MCF 10A (cell line): ENCODE measurements at regions not wholly inside any gene's neighbourhood (a gene's known extent, or its start where the extent isn't known, plus 50 kb on each side); places are given as distances from the start of the nearest gene placed in this dataset.

Source experiments
- BruUV-seq: library from RNA; stranded (reverse); fragments of 400-500 nt; replicated peaks from 2 replicates; lab custom pipeline; 2021; lab: Mats Ljungman, UMichigan
- CTCF ChIA-PET: fragments of 300-600 bp; sonication (Branson Sonifier 250); formaldehyde crosslinking; extraction: SDS; loops from one replicate; lab custom pipeline; 2021; ENCODE audit warnings: antibody characterized with exemption, inconsistent platforms; lab: Yijun Ruan, JAX
- POLR2A ChIA-PET: fragments of 300-600, 350-650 bp; sonication (Branson Sonifier 250); formaldehyde crosslinking; extraction: SDS; loops from one replicate; lab custom pipeline; 2020; ENCODE audit warnings: antibody characterized with exemption, inconsistent platforms; lab: Yijun Ruan, JAX
- DNase-seq: peaks from one replicate; pipeline ENCODE4 v3.0.0-alpha.2; 2018; ENCODE audit not compliant: unreplicated experiment
- H3K27ac Mint-ChIP-seq: one replicate; pipeline ENCODE4 v1.8.0; 2022; ENCODE audit warnings: mild to moderate bottlenecking, low read depth, mixed read lengths; ENCODE audit not compliant: unreplicated experiment
- H3K27me3 Mint-ChIP-seq: one replicate; pipeline ENCODE4 v1.8.0; 2022; ENCODE audit warnings: mixed read lengths; ENCODE audit not compliant: insufficient read depth, unreplicated experiment
- H3K36me3 Mint-ChIP-seq: one replicate; pipeline ENCODE4 v1.8.0; 2022; ENCODE audit warnings: mild to moderate bottlenecking, moderate library complexity, mixed read lengths; ENCODE audit not compliant: insufficient read depth, unreplicated experiment
- H3K4me1 Mint-ChIP-seq: one replicate; pipeline ENCODE4 v1.8.0; 2022; ENCODE audit warnings: mixed read lengths; ENCODE audit not compliant: insufficient read depth, unreplicated experiment
- H3K4me3 Mint-ChIP-seq: one replicate; pipeline ENCODE4 v1.8.0; 2022; ENCODE audit warnings: mild to moderate bottlenecking, moderate library complexity, mixed read lengths; ENCODE audit not compliant: unreplicated experiment
- H3K9me3 Mint-ChIP-seq: one replicate; pipeline ENCODE4 v1.8.0; 2022; ENCODE audit warnings: mixed read lengths; ENCODE audit not compliant: unreplicated experiment
- intact Hi-C: fragments of 100-400 bp; cut with micrococcal nuclease; formaldehyde crosslinking; loops from 2 replicates; pipeline ENCODE4 v1.14.1; 2022
- TF ChIP-seq, protein P1 (sequence below): fragments of 200-600 bp; IDR thresholded peaks from one replicate; pipeline ENCODE4 v1.8.0; 2022; ENCODE audit warnings: antibody characterized with exemption, mild to moderate bottlenecking; ENCODE audit not compliant: unreplicated experiment

DNA sequence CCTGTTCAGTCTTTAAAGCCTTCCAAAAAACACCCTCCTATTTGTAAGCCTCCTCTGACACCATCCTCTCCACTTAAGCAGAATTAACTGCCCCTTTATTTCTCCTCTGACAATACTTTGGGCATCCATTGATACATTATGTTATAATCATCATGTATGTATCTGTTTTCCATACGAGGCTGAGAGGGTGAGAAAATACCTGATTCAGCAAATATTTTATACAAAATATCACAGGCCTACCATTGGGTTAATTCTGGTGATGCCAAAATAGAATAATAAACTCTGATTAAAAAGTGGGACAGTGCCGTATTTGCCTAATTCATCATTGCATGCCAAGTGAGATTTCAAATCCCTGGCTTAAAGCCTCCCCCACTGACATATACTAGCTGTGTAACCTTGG, 118.2 kb upstream of the ADAMTS9 start:
- H3K27ac Mint-ChIP-seq, result no peak overlapping the region
- TF ChIP-seq, protein P1, sequence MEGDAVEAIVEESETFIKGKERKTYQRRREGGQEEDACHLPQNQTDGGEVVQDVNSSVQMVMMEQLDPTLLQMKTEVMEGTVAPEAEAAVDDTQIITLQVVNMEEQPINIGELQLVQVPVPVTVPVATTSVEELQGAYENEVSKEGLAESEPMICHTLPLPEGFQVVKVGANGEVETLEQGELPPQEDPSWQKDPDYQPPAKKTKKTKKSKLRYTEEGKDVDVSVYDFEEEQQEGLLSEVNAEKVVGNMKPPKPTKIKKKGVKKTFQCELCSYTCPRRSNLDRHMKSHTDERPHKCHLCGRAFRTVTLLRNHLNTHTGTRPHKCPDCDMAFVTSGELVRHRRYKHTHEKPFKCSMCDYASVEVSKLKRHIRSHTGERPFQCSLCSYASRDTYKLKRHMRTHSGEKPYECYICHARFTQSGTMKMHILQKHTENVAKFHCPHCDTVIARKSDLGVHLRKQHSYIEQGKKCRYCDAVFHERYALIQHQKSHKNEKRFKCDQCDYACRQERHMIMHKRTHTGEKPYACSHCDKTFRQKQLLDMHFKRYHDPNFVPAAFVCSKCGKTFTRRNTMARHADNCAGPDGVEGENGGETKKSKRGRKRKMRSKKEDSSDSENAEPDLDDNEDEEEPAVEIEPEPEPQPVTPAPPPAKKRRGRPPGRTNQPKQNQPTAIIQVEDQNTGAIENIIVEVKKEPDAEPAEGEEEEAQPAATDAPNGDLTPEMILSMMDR, result no peak
- ChIA-PET POLR2A (no interaction called here), CTCF (no interaction called here)
- H3K27me3 Mint-ChIP-seq, result no peaks in the 10 kb centered on the region
- no peak overlapping the region for H3K4me3 Mint-ChIP-seq
- no peaks in the 10 kb centered on the region for H3K36me3 Mint-ChIP-seq
- intact Hi-C loops, result no loop called here
- no peaks in the 10 kb centered on the region for H3K4me1 Mint-ChIP-seq
- no TSS peak for BruUV-seq
- DNase-seq, result no peak
- H3K9me3 Mint-ChIP-seq, result no peaks in the 10 kb centered on the region

DNA sequence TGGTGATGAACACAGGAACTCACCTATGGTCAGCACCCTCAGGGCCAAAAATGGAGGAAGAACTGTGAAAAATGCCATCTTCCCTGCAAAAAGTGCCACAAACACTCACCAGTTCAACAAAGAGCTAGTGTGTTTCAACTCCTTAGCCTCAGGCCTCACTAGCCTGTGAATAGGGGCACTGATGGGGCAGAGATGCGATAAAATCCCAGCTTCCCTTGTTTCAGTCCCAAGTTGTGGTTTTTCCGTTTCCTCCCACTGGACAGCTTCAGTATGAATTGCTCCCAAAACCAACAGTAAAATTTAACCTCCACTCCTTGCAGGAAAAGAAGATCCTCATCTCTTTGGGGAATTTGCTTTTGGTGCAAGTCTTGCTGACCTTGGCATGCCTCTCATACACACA, 117.4 kb upstream of the ADAMTS9 start:
- TF ChIP-seq, protein P1, result no peak
- no peaks in the 10 kb centered on the region for H3K4me1 Mint-ChIP-seq
- DNase-seq, result no peak
- no peak overlapping the region for H3K27ac Mint-ChIP-seq
- no TSS peak for BruUV-seq
- ChIA-PET CTCF (no interaction called here), POLR2A (no interaction called here)
- no peaks in the 10 kb centered on the region for H3K9me3 Mint-ChIP-seq
- intact Hi-C loops, result no loop called here
- no peaks in the 10 kb centered on the region for H3K27me3 Mint-ChIP-seq
- H3K36me3 Mint-ChIP-seq, result no peaks in the 10 kb centered on the region
- H3K4me3 Mint-ChIP-seq, result no peak overlapping the region

DNA sequence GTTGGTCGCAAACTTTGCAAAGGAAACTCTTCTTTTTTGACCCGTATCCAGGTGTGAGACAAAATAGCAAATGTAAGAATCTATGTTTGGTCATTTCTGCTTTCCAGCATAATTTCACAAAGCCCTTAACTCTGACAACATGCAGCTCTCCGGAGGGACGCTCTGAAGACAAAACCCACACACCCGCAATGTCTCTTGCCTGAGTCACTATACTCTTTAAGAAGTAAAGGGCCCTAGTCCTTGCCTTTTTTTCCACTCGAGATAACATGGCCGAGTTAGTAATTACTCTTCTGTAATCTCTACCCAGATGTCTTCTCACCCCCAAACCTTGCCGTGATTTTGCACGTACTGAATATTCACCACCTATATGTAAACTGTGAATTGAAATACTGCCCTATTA, 115.7 kb upstream of the ADAMTS9 start:
- no peaks in the 10 kb centered on the region for H3K27me3 Mint-ChIP-seq
- H3K4me1 Mint-ChIP-seq, result peaks cover 3% of the 10 kb centered on the region
- no peak for DNase-seq
- H3K27ac Mint-ChIP-seq, result no peak overlapping the region
- no peaks in the 10 kb centered on the region for H3K9me3 Mint-ChIP-seq
- no TSS peak for BruUV-seq
- TF ChIP-seq, protein P1, result no peak
- H3K4me3 Mint-ChIP-seq, result no peak overlapping the region
- no peaks in the 10 kb centered on the region for H3K36me3 Mint-ChIP-seq
- CTCF ChIA-PET, result no interaction called here
- POLR2A ChIA-PET, result no interaction called here
- intact Hi-C loops, result no loop called here

DNA sequence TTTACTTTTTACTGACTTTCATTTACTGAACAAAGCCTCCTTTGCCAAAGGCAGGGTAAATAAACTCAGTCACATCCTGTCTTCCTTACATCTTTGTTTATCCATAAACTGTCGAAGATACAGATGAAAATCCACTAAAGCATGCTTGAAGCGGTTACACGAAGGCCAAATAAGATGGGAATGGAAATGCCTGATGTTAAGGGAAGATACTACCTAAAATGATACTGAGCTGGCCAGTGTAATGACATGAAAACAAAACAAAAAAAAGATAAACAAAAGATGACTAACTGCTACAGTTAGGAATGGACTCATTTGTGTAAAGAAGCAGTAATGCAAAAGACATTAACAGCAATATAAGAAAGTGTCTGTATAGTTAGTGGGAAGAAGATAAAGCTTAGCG, 114.7 kb upstream of the ADAMTS9 start:
- peaks cover 6% of the 10 kb centered on the region for H3K4me1 Mint-ChIP-seq
- H3K27ac Mint-ChIP-seq, result no peak overlapping the region
- intact Hi-C loops, result no loop called here
- no peaks in the 10 kb centered on the region for H3K9me3 Mint-ChIP-seq
- BruUV-seq, result no TSS peak
- H3K36me3 Mint-ChIP-seq, result no peaks in the 10 kb centered on the region
- CTCF ChIA-PET, result interaction anchor here (0.6 kb wide), 1 partner anchor 102 kb away, joined by 3 read pairs; no protein-coding TSS in a partner anchor
- POLR2A ChIA-PET, result no interaction called here
- H3K27me3 Mint-ChIP-seq, result no peaks in the 10 kb centered on the region
- DNase-seq, result no peak
- no peak overlapping the region for H3K4me3 Mint-ChIP-seq
- TF ChIP-seq, protein P1, result no peak
